ENCODE measurements at regions not wholly inside any gene's neighbourhood (a gene's known extent, or its start where the extent isn't known, plus 50 kb on each side); places are given as distances from the start of the nearest gene placed in this dataset.

DNA sequence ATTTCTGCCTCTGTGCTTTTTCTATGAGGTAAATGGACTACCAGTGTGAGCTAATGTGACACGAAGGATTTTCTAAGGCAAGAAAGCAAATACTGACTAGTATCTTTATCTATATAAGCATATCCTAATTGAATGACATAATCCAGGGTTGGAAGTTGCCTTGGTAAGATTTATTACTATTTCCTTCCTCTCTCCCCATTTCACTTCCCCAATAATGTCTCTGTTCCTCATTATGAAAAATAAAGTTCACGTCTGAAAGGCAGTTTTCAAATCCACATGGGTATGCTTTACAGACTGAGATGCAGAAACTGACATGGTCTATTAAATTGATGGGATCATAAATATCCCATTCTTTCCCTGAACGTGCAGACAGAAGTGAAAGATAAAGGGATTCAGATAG lies 86.0 kb downstream of the DTWD1 start:
- in situ Hi-C loops (cut with MboI; ENCODE audit: low pct_ligation_motif_present in 1 of 4, low pct_unique_long_range_greater_than_20kb in 1 of 4, low sequenced_read_pairs in 3 of 4) (no loop called here), intact Hi-C loops (cut with DNase I; ENCODE audit: low total_unique reads) (no loop called here)
- Histone ChIP-seq H3K27me3 (no peaks in the 10 kb centered on the region), H3K4me3 (no peak overlapping the region), H3K4me1 (no peaks in the 10 kb centered on the region), H3K36me3 (no peaks in the 10 kb centered on the region), H3K9me3 (peaks cover 0 to 12% of the 10 kb centered on the region in 2 donors), H3K27ac (no peak overlapping the region)
- TF ChIP-seq POLR2A (IDR thresholded peaks at IDR 0.05) = no peak
- TF ChIP-seq, protein P1, sequence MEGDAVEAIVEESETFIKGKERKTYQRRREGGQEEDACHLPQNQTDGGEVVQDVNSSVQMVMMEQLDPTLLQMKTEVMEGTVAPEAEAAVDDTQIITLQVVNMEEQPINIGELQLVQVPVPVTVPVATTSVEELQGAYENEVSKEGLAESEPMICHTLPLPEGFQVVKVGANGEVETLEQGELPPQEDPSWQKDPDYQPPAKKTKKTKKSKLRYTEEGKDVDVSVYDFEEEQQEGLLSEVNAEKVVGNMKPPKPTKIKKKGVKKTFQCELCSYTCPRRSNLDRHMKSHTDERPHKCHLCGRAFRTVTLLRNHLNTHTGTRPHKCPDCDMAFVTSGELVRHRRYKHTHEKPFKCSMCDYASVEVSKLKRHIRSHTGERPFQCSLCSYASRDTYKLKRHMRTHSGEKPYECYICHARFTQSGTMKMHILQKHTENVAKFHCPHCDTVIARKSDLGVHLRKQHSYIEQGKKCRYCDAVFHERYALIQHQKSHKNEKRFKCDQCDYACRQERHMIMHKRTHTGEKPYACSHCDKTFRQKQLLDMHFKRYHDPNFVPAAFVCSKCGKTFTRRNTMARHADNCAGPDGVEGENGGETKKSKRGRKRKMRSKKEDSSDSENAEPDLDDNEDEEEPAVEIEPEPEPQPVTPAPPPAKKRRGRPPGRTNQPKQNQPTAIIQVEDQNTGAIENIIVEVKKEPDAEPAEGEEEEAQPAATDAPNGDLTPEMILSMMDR (IDR thresholded peaks at IDR 0.05) = no peak
- no peak for TF ChIP-seq EP300 (IDR thresholded peaks at IDR 0.05; ENCODE audit: low read depth)
- no peak for DNase-seq
- 26 to 48% methylated on average over 3 of the region's 3 CpGs for WGBS, 2 donors (ENCODE audit: low coverage in 1 of 2)

DNA sequence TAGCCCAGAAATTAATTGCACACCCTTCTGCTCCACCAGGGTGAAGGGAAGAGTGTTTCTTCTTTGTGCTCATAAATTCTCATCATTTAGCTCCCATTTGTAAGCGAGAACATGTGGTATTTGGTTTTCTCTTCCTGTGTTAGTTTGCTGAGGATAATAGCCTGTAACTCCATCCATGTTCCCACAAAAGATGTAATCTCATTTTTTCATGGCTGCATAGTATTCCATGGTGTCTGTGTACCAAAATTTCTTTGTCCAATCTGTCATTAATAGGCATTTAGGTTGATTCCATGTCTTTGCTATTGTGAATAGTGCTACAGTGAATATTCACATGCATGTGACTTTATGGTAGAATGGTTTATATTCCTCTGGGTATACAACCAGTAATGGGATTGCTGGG lies 86.8 kb downstream of the DTWD1 start:
- no peaks in the 10 kb centered on the region for H3K36me3 ChIP-seq
- WGBS, 2 donors (ENCODE audit: low coverage in 1 of 2) = 80% methylated on average over 1 of the region's 1 CpG; no CpG with 5 or more reads in 1 of the 2 donors

DNA sequence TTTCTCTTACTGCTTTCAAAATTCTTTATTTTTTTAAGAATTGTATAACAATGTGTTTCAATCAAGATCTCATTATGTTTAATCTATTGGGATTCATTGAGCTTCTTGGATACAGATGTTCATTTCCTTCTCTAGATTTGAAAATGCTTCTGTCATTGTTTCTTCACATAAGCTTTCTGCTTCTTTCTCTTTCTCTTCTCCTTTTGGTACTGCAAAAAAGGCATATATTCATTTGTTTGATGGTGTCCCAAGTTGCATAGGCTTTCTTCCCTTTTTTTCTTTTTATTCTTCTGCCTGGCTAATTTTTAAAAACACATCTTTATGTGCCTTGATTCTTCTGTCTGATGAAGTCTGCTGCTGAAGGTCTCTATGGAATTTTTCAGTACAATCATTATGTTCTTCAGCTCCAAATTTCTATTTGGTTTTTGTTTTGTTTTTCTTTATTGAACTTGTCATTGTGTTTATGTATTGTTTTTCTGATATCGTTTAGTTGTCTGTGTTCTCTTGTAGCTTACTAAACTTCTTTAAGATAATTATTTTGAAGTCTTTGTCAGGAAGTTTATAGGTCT lies 88.9 kb downstream of the DTWD1 start:
- peaks cover 0 to 12% of the 10 kb centered on the region in 2 donors for H3K9me3 ChIP-seq
- H3K27ac ChIP-seq = no peak overlapping the region
- no peak for TF ChIP-seq POLR2AphosphoS5 (IDR thresholded peaks at IDR 0.05)
- TF ChIP-seq, protein P1 (IDR thresholded peaks at IDR 0.05) = no peak
- TF ChIP-seq POLR2A (IDR thresholded peaks at IDR 0.05) = no peak
- TF ChIP-seq EP300 (IDR thresholded peaks at IDR 0.05; ENCODE audit: low read depth) = no peak
- no peaks in the 10 kb centered on the region for H3K27me3 ChIP-seq
- WGBS, 2 donors (ENCODE audit: low coverage in 1 of 2) = 84 to 100% methylated on average over 1 of the region's 1 CpG
- intact Hi-C loops (cut with DNase I; ENCODE audit: low total_unique reads) (no loop called here), in situ Hi-C loops (cut with MboI; ENCODE audit: low pct_ligation_motif_present in 1 of 4, low pct_unique_long_range_greater_than_20kb in 1 of 4, low sequenced_read_pairs in 3 of 4) (no loop called here)
- H3K36me3 ChIP-seq = no peaks in the 10 kb centered on the region
- H3K4me3 ChIP-seq = no peak overlapping the region
- no peaks in the 10 kb centered on the region for H3K4me1 ChIP-seq
- DNase-seq = no peak

More for the DNA sequence above, 86.8 kb downstream of the DTWD1 start:
- Histone ChIP-seq H3K27ac (no peak overlapping the region), H3K4me1 (no peaks in the 10 kb centered on the region), H3K9me3 (peaks cover 0 to 12% of the 10 kb centered on the region in 2 donors), H3K27me3 (no peaks in the 10 kb centered on the region), H3K4me3 (no peak overlapping the region)
- in situ Hi-C loops (cut with MboI; ENCODE audit: low pct_ligation_motif_present in 1 of 4, low pct_unique_long_range_greater_than_20kb in 1 of 4, low sequenced_read_pairs in 3 of 4) (no loop called here), intact Hi-C loops (cut with DNase I; ENCODE audit: low total_unique reads) (no loop called here)
- no peak for DNase-seq
- no peak for TF ChIP-seq EP300 (IDR thresholded peaks at IDR 0.05; ENCODE audit: low read depth)
- TF ChIP-seq, protein P1 (IDR thresholded peaks at IDR 0.05) = no peak
- TF ChIP-seq POLR2A (IDR thresholded peaks at IDR 0.05) = no peak
- no peak for TF ChIP-seq POLR2AphosphoS5 (IDR thresholded peaks at IDR 0.05)

DNA sequence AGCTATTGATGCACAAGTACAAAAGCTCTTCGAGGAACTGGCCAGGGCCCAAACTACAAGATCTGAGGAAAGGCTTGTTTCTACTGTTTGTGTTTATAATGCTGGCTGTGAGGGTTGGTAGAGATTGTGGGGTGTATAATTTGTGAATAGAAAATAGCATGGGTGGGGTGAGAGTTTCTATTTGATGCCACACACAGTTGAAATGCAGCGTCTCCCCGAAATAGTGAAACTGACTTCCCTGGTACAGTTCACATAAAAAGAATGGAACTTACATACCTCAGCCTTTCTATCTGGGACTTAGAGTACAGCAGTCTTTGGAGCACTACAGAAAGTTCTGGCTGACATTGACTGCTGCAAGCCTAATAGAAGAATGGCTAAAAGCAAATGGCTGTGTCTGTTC lies 91.3 kb downstream of the DTWD1 start:
- Histone ChIP-seq H3K36me3 (no peaks in the 10 kb centered on the region), H3K9me3 (peaks cover 0 to 12% of the 10 kb centered on the region in 2 donors), H3K4me1 (no peaks in the 10 kb centered on the region), H3K27me3 (no peaks in the 10 kb centered on the region), H3K27ac (no peak overlapping the region), H3K4me3 (no peak overlapping the region)
- no peak for TF ChIP-seq POLR2AphosphoS5 (IDR thresholded peaks at IDR 0.05)
- TF ChIP-seq, protein P1 (IDR thresholded peaks at IDR 0.05) = no peak
- no peak for TF ChIP-seq EP300 (IDR thresholded peaks at IDR 0.05; ENCODE audit: low read depth)
- no peak for TF ChIP-seq POLR2A (IDR thresholded peaks at IDR 0.05)
- in situ Hi-C loops (cut with MboI; ENCODE audit: low pct_ligation_motif_present in 1 of 4, low pct_unique_long_range_greater_than_20kb in 1 of 4, low sequenced_read_pairs in 3 of 4) (no loop called here), intact Hi-C loops (cut with DNase I; ENCODE audit: low total_unique reads) (no loop called here)
- WGBS, 2 donors (ENCODE audit: low coverage in 1 of 2) = 67 to 69% methylated on average over 2 to 3 of the region's 3 CpGs
- no peak for DNase-seq

Measured in transverse colon (tissue), 4 donors.